ENCODE measurements at regions not wholly inside any gene's neighbourhood (a gene's known extent, or its start where the extent isn't known, plus 50 kb on each side); places are given as distances from the start of the nearest gene placed in this dataset.

GRCh38 chr12:94047781-94048567 lies 100.4 kb upstream of the PLXNC1 start:
- no peak for ATAC-seq
- TF ChIP-seq ZNF8 (CRISPR knock-in tag; IDR thresholded peaks at IDR 0.05) = no peak
- TF ChIP-seq SNAI2 (CRISPR knock-in tag; IDR thresholded peaks at IDR 0.05) = no peak
- no peak for TF ChIP-seq ISL1 (CRISPR knock-in tag; IDR thresholded peaks at IDR 0.05)
- no peak for TF ChIP-seq TSHZ2 (CRISPR knock-in tag; IDR thresholded peaks at IDR 0.05)
- TF ChIP-seq CSDC2 (CRISPR knock-in tag; IDR thresholded peaks at IDR 0.05) = no peak
- no peak for TF ChIP-seq PPARA (CRISPR knock-in tag; IDR thresholded peaks at IDR 0.05; ENCODE audit: borderline replicate concordance)
- no peak for TF ChIP-seq ZC3H10 (CRISPR knock-in tag; IDR thresholded peaks at IDR 0.05)
- no peak for TF ChIP-seq ZFP30 (CRISPR knock-in tag; IDR thresholded peaks at IDR 0.05)
- TF ChIP-seq RARB (CRISPR knock-in tag; IDR thresholded peaks at IDR 0.05) = no peak
- no peak for TF ChIP-seq ESRRG (CRISPR knock-in tag; IDR thresholded peaks at IDR 0.05)
- TF ChIP-seq ZFP3 (CRISPR knock-in tag; IDR thresholded peaks at IDR 0.05) = no peak
- TF ChIP-seq ZNF70 (CRISPR knock-in tag; IDR thresholded peaks at IDR 0.05) = no peak
- no peak for TF ChIP-seq OSR1 (CRISPR knock-in tag; IDR thresholded peaks at IDR 0.05)
- TF ChIP-seq CREB5 (CRISPR knock-in tag; IDR thresholded peaks at IDR 0.05; ENCODE audit: low read depth) = no peak
- TF ChIP-seq CSRNP3 (CRISPR knock-in tag; IDR thresholded peaks at IDR 0.05) = no peak
- no peak for TF ChIP-seq ZNF565 (CRISPR knock-in tag; conservative IDR thresholded peaks at IDR 0.05; ENCODE audit: low read depth)

- TF ChIP-seq PPARA (CRISPR knock-in tag; IDR thresholded peaks at IDR 0.05; ENCODE audit: borderline replicate concordance) (no peak), TOX (CRISPR knock-in tag; IDR thresholded peaks at IDR 0.05; ENCODE audit: borderline replicate concordance) (no peak), CREB5 (CRISPR knock-in tag; IDR thresholded peaks at IDR 0.05; ENCODE audit: low read depth) (no peak), CSDC2 (CRISPR knock-in tag; IDR thresholded peaks at IDR 0.05) (no peak)
- no peak for ATAC-seq
These were observed 99.6 kb upstream of the PLXNC1 start for GRCh38 chr12:94048757-94049156.

- ATAC-seq = no peak
- TF ChIP-seq RARB (CRISPR knock-in tag; IDR thresholded peaks at IDR 0.05) (no peak), TCF4 (CRISPR knock-in tag; IDR thresholded peaks at IDR 0.05; ENCODE audit: borderline replicate concordance) (no peak), PPARA (CRISPR knock-in tag; IDR thresholded peaks at IDR 0.05; ENCODE audit: borderline replicate concordance) (no peak), PATZ1 (CRISPR knock-in tag; IDR thresholded peaks at IDR 0.05; ENCODE audit: borderline replicate concordance) (no peak), ARNTL (CRISPR knock-in tag; IDR thresholded peaks at IDR 0.05; ENCODE audit: borderline replicate concordance, low read depth) (no peak), OSR1 (CRISPR knock-in tag; IDR thresholded peaks at IDR 0.05) (no peak), ESRRG (CRISPR knock-in tag; IDR thresholded peaks at IDR 0.05) (no peak), ZNF565 (CRISPR knock-in tag; conservative IDR thresholded peaks at IDR 0.05; ENCODE audit: low read depth) (no peak), ZFP3 (CRISPR knock-in tag; IDR thresholded peaks at IDR 0.05) (no peak), ISL1 (CRISPR knock-in tag; IDR thresholded peaks at IDR 0.05) (no peak)
These were observed 98.7 kb upstream of the PLXNC1 start for GRCh38 chr12:94049718-94050117.
